Activated CD4-positive, alpha-beta T cell treated with anti-CD3 and anti-CD28 coated beads for 24 hours (primary cell): ENCODE measurements at regions not wholly inside any gene's neighbourhood (a gene's known extent, or its start where the extent isn't known, plus 50 kb on each side); places are given as distances from the start of the nearest gene placed in this dataset.
"Not testable (repeated sequence)": the region's sequence is repeated elsewhere in the genome, so short reads cannot be mapped to it uniquely, and the experiment has no call there.

Source experiments
- DNase-seq, 2 donors: peaks; one replicate each; pipeline ENCODE4 v3.0.0-alpha.2; 2020; ENCODE audit warnings: low read depth in 2 of 2

DNA sequence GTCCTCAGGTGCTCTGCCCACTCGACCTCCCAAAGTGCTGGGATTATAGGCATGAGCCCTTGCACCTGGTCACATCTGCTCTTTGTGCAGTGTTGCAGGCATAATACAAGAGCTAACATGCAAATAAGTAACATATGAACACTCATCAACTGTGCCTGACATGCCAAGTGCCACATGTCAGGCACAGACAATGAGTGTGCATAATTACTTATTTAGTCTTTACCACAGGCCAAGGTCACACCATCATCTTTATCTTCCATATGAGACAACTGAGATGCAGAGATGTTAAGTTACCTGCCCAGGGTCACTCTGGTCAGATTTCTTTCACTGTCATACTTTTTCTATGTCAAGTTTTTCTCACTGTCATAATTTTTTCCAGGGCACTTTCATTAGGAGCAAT, 126.1 kb downstream of the PPIAL4G start:
- DNase-seq: no peak

DNA sequence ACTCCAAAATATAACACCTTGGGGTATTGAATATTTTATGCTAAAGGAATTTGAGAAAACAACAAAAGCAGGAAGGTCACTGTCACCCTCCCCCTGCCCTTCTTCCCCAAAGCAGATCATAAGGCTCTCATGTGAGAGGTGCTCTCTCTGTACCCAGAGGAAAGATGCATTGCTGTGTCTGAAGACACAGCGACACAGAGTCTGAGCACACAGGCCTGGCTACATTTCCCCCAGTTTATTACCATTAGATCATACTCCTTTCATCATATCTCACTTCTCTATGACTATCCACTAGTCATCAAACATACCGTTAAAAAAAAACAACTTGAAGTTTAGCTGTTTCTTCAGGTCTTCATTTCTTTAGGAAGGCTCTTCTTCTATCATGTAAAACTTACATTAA, 127.1 kb downstream of the PPIAL4G start:
- no peak for DNase-seq

DNA sequence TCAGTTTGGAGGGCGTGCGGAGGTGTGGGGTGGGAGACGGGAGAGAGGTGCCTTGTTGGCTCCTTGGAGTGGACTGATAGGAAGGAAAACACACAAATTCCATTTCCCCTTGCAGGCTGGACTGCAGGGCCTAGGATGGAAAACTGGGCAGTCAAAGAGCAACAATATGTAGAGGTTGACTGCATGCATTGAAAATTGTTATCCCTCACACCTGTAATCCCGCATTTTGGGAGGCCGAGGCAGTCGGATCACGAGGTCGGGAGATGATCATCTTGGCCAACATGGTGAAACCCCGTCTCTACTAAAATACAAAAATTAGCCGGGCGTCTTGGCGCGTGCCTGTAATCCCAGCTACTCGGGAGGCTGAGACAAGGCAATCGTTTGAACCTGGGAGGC, 128.2 kb downstream of the PPIAL4G start:
- no peak for DNase-seq

DNA sequence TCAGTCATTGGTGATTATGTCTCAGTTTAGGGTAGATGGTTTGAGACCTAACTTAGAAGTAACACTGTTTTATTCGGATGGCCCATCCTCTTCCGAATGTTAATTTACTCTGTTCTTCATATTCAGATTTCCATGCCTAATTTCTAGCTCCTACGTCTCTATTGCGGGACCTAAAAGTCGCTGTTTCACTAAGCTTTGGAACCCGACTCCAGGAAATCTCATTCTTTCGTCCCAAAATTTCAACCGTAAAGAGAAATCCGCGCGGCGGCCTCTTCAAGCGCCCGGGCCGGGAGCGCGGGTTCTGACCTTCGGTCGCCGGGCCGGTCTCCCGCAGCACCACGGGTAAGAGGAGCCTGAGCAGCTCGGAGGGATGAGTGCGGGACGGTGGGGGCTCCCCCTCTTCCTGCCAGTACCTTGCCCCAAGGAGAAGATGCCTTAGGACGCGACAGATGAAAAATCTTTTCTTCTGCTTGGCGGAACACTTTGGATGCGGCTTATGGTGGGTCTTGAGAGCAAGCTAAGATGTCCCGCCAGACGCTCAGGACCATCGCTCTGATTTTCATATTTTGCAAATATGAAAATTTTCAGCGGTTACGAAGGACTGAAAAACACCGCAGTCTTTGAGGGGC, 128.7 kb downstream of the PPIAL4G start:
- DNase-seq: no peak

DNA sequence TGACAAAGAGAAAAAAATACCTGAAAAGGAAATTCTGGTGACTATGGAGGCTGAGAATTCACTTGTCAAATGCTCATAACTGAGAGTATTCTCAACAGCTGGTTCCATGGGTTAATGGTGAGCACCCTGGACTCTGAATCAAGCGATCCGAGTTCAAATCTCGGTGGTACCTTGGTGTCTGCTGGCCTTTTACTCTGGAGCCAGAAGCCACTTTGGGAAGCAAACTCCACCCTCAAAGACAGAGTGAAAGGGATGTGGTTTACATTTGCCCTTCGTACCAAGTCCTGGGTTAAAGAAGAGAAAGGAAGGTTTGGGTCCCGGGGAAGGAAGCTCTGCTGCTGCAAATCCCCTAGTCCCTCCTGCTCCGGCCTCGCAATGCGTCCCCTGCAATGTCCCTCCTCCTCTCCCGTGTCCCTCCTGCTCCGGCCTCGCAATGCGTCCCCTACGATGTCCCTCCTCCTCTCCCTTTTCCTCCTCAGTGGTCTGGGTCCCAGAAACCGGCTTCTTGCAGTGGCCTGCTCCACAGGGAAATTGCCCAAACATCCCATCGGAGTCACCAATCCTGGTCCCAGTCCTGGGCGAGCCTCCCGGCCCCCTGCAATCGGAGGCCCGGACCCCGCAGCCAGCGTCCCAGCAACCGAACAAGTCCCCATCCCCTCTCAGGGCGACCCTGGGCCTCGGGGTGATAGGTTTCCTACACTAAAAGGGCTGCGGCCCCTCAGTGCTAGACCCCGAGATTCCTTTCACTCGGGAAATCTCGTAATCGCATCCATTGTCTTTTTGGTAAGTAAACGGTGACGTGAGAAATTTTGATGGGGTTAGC, 129.4 kb downstream of the PPIAL4G start:
- no peak for DNase-seq

DNA sequence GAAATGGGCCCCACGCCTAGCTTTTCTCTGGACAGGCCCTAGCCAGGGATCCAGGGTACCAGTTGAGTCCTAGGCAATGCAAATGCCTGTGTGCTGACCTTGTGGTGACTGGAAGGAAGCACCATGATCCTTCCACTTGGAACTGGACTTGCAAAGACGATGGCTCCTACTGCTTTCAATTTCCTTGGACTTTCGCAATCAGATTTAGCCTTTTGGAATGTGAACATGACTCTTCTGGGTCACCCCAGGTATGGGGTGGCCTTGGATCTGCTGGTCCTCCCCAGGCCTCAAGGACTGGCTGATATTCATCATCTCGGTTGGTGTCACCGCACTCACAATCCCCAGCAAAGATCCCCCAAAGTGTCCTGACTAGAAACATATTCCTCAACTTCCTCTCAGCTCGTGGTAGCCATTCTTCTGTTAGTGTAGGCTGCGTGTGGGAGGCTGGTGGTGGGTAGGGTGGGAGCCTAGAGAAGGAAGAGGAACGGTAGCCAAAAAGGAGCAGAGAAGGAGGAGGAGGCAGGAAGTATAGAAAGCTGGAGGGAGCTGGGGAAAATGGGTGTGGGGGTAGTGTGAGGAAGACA, 130.5 kb downstream of the PPIAL4G start:
- DNase-seq: no peak

DNA sequence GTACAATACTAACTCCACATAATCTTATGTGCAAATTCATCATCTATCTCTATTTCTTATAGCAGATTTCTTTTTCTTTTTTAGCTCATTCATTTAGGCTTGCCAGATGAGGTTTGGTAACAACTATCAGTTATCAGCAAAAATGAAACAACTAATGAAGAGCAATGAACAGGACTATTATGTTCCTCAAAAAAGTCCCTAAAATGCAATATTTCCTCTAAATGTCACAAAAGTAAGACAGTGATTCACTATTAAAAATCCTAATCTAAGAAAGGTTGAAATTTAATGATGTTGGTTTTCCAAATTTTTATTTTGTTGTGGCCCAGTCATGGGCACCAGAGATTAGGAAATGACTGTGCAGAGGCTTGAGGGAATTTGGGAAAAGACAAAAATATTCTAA, 135.3 kb downstream of the PPIAL4G start:
- DNase-seq: no peak

DNA sequence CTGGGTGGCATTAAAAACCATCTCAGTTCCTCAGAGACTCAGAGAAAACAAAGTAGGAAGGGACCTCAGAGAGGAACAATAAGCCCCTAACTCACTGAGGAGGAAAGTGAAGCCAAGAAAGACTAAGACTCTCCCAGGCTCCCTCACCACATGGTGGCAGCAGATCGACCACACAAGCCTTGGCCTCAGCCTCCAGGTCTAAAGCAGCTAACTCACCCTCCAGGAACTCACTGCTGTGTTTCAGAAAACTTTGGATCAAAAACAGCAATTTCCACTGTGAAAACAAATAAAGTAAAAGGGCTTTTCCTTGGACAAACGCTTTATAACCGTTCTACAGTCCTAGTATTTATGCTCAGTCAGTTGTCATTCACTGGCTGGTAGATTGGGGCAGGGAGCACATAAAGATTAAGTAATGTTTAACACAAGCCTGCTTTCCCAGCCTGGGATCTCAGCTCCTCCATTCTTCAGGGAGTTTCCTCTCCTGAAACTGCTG, 137.4 kb downstream of the PPIAL4G start:
- peak in 1 of 2 donors; percentile 15 for DNase-seq

DNA sequence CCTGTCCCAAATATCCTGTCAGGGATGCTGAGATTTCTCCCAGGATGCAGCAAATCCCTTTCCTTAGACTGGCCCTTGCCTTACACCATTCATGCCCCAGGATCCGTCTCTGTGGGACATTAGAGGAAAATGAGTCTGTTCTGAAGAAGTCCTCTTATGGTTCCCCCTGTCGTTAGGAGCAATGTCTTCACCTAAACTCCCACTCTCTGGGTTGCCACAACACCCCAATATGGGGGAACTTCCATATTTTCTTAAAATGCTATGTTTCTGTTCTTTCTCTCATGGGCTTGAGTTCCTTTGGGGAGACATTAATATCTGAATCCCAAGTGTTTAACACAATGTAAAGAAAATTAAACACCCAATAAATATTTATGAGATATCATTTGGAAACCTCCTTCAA, 138.5 kb downstream of the PPIAL4G start:
- not testable (repeated sequence) for DNase-seq

DNA sequence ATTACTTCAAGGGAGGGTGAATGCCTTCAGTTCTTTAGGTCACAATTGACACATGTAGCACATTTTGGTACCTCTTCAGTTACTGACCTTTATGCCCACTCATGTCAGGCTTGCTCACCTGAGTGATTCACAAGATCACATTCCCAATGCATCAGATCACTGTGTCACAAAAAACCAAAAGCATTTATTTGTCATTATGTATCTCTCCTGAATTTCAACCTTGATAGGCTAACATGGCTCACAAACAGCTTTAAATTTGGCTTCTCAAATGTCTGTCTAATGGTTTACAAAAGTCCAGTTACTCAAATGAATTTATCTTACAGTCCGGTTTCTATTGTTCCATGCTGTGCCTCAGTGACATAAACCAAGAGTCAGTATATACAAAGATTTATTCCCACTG, 141.4 kb downstream of the PPIAL4G start:
- not testable (repeated sequence) for DNase-seq

DNA sequence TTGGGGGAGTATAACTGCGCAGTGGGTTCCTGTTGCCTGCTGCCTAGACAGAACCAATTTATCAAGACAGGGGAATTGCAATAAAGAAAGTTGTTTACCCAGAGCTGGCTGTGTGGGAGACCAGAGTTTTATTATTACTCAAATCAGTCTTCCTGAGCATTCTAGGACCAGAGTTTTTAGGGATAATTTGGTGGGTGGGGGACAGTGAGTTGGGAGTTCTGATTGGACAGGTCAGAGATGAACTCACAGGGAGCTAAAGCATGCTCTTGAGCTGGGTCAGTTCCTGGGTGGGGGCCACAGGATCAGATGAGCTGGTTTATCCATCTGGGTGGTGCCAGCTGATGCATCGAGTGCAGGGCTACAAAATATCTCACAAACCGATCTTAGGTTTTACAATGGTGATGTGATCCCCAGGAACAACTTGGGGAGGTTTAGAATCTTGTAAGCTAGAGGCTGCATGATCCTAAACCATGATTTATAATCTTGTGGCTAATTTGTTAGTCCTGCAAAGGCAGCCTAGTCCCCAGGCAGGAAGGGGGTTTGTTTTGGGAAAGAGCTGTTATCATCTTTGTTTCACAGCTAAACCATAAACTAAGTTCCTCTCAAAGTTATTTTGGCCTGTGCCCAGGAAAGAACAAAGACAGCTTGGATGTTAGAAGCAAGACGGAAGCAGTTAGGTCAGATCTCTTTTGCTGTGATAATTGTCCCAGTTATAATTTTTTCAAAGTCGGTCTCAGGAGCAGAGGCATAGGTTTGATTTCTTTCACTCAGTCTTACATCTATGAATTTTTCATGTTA, 146.8 kb downstream of the PPIAL4G start:
- not testable (repeated sequence) for DNase-seq

DNA sequence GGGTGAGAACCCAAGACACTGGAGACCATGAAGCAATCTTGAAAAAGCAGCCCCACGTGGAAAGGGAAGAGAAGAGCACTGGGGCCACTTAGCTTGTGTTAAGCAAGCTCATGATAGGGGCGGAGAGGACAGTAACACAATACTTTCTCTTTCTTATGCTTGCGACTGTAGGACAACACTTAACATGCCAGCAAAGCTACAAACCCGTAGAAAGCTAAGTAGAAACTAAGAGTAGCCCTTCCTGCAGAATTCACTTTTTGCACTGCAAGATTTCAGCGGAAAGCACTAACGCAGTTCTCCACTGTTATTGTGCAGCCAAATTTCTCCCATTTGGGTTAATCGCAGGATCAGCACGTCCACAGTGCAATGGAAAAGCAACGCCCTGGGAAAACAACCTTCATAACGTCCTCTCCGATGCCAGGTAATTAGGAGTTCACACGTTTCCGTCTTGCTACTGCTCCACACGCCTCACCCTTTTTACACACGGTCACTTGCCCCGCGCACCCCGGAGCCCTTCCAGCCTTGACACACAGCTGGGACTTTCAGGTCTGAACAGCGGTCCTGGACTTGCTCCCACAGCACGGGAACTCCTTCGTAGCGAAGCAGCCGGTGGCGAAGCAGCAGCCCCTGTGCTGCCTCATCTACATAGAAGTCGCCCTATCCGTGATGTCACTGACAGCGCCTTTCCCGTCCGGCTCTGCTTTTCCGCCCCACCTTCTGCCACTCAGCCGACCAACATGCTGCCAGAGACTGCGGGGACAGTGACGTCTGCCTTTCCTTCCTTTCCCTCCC, 148.6 kb downstream of the PPIAL4G start:
- DNase-seq: peak; percentile 66 to 73

DNA sequence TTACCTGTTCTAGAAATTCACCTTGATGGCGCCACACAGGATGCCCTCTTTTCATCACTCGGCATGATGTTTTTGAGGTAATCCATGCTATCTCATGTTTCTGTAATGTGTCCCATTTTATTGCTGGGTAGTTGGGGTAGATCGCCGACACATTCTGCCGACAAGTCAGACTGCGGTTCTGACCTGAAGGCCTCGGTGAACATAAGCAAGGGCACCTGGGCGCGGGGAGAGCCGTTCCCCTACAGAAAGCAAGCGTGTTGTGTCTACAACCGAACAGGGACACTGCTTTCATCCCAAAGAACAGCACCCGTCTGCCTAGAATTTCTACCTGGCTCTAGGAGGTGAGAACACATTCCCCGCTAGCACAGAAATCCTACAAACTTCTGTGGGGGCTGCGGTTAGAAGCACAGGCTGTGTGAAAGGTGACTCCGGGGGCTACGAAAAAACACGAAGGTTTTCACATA, 149.2 kb downstream of the PPIAL4G start:
- DNase-seq: no peak

DNA sequence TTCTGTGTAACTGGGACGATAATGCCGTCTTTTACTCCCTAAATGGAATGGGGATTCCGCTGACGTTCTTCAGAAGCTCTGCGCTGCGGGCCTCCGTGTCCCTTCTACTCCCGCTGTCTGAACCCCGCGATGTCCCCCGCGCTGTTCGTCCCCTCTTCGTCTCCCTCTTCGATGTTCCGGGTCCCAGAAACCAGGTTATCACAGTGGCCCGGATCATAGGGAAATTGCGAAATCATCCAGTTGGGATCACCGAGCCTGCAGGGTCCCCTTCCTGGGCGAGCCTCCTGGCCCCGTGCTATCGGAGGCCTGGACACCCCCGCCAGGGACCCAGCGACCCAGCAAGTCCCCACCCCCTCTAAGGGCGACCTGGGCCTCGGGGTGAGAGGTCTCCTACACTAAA, 154.2 kb downstream of the PPIAL4G start:
- DNase-seq: no peak

DNA sequence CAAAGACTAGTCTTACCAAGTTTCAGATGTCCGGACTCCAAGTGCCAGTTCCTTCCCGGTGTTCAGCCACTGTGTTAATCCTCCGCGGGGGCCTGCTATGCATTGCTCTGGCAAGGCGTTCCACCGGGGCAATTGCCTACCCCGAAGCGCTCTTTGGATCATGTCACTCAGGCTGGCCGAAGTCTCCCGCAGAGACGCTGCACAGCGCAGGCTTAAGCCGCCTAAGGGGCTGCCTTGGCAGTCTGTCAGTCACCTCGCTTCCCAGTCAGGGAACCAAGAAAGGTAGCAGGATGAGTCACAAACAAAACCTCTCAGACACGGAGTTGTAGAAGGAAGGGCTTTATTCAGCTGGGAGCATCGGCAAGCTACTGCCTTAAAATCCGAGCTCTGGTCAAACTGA, 158.1 kb downstream of the PPIAL4G start:
- not testable (repeated sequence) for DNase-seq

DNA sequence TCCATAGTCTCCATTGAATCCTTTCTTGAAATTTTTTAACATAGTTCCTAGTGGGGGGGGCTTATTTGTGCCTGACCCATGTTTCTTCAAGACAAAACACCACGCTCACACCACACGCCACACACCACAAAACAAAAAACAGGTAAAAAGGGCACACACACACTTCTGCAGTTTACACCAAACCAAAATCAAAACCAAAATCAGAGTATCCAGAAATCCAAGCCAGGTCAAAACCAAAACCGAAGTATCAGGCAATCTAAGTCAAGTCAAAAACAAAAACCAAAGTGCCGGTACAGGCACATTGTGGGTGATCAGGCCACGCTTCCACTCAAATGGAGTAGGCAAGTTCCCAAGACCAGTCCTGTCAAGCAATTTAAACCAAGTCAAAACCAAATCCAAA, 158.6 kb downstream of the PPIAL4G start:
- not testable (repeated sequence) for DNase-seq

DNA sequence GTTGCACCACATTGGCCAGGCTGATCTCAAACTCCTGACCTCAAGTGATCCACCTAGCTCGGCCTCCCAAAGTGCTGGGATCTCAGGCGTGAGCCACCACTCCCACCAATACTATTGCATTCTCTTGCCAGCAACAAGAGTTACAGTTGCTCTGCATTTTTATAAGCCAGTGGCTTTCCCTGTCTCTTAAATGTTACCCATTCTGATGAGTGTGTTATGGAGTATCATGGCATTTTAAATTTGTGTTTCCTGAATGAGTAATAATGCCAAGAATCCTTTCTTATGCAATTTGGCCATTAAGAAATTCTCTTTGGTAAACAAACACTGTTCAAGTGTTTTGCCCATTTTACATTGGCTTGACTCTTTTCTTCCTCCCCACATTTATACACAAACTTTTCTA, 163.0 kb downstream of the PPIAL4G start:
- DNase-seq: not testable (repeated sequence)

DNA sequence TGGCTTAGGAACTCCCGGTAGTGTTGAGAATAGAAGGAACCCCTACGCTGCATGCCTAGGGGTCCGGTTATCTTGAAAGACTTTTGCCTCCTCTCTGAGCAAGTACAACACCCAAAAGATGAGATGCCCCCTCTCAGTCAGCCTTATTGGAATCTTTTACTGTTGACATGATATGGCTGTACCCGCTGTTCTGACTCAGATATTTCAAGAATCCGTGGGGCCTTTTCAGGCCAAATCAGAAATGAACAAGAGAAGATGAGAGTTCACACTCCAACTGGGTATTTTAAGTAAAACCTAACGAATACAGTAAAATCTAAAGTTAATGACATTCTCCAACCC, 164.2 kb downstream of the PPIAL4G start:
- DNase-seq: no peak

DNA sequence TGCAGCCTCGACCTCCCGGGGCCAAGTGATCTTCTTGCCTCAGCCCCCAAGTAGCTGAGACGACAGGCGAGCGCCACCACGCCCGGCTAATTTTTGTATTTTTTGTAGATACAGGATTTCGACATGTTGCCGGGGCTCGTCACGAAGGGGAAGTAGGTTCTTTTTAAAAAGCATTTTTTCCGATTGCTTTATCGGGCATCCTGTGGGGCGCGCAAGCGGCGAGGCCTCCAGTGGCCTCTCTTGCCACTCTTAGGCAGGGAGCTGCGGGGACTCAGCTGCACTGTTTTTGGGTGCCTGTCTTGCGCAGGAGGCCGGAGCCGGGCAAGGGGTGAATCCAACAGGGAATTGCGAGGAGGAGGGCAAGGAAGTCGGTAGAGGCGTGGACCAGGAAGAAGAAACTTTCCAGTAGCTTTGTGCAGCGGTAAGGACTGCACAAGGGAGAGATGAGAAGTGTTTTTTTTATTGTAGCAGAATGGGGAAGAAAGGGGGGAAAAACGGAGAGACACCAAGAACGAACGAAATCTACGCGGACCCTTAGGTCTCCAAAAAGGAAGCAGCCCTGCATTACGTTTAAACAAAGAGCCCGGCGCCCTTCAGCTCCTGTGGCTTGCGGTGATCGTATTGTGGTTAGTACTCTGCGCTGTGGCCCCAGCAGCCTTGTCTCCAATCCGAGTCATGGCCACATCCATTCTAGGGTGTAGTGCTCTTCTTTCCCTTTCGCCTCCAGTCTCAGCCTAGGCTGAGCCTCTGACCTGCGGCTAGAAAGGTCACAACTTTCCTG, 164.8 kb downstream of the PPIAL4G start:
- DNase-seq: peak; percentile 22 to 56

DNA sequence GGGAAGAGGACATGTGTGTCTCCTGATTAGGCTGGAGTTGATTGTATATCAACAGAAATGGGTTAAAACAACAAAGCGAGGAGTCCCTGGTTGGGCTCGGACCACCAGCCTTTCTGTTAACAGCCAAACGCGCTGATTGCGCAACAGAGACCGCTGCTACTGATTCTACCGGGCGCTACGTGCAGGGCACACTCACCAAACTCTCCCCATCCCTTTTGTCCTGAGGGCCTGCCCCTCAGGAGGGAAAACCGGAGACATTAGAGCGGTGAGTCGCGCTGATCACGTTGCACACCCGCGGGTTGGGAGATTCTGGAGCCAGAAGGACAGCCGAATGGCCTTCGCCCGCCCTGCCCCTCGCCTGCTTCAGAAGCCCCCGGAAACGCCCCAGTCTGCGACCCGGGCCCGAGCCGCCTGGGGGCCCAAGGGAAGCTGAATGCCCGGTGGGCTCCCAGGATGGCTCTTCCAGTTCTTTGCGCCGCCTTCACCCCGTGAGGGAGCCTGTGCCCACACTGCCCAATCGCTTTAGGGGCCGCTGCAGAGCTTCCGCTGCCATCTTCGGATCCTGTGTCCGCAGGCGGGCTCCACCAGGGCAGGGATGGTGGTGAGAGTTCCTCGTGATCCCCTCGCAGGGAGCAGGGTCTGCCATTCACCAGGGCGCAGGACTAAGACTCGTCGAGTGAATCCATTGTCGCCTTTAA, 165.4 kb upstream of the NBPF11 start:
- no peak for DNase-seq
